ENCODE measurements at regions not wholly inside any gene's neighbourhood (a gene's known extent, or its start where the extent isn't known, plus 50 kb on each side); places are given as distances from the start of the nearest gene placed in this dataset.
"Not testable (repeated sequence)": the region's sequence is repeated elsewhere in the genome, so short reads cannot be mapped to it uniquely, and the experiment has no call there.

DNA sequence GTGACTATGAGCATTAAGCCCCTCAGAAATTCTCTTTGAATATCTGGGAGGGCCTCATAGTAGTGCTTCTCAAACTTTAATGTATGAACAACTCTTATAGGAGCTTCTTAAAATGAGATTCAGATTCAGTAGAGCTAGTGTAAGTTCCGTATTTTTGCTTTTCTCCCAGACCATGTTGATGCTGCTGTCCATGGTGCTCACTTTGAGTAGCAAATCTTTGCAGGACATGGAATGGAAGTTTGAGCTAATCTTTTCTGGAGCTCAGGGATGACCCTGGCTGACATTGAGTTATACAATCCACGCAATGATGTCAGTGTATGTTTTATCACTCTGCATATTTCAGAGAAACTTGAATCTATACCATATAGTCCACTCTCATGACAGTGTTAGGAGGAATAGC is 134.2 kb downstream of the OTOL1 start:
- Histone ChIP-seq H3K36me3 (no peaks in the 10 kb centered on the region), H3K27me3 (no peaks in the 10 kb centered on the region), H3K4me3 (no peak overlapping the region), H3K4me1 (no peaks in the 10 kb centered on the region), H3K9me3 (no peaks in the 10 kb centered on the region), H3K27ac (no peak overlapping the region)
- no peak for TF ChIP-seq POLR2A (IDR thresholded peaks at IDR 0.05)
- TF ChIP-seq, protein P1, sequence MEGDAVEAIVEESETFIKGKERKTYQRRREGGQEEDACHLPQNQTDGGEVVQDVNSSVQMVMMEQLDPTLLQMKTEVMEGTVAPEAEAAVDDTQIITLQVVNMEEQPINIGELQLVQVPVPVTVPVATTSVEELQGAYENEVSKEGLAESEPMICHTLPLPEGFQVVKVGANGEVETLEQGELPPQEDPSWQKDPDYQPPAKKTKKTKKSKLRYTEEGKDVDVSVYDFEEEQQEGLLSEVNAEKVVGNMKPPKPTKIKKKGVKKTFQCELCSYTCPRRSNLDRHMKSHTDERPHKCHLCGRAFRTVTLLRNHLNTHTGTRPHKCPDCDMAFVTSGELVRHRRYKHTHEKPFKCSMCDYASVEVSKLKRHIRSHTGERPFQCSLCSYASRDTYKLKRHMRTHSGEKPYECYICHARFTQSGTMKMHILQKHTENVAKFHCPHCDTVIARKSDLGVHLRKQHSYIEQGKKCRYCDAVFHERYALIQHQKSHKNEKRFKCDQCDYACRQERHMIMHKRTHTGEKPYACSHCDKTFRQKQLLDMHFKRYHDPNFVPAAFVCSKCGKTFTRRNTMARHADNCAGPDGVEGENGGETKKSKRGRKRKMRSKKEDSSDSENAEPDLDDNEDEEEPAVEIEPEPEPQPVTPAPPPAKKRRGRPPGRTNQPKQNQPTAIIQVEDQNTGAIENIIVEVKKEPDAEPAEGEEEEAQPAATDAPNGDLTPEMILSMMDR (IDR thresholded peaks at IDR 0.05) = no peak
- no peak for TF ChIP-seq EP300 (IDR thresholded peaks at IDR 0.05)
- WGBS, 2 donors = 38 to 49% methylated on average over 2 of the region's 2 CpGs
- DNase-seq (ENCODE audit: low spot score in 2 of 2) = no peak

DNA sequence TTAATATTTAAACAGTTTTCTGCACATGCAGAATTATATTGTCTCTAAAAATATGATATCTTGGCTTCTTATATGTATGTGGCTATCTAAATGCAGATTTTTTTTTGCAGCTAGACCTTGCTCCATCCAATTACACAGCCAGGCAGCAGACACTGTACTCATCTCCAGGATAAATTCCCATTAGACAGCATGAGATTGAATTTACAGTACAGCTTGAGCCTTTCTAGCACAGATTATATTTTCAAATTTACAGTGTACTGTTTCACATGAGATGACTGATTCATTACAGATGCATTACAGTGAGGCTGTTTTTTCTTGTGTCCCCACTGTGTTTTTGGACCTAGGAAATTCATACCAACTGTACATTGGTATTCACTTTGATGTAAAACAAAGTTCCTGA is 134.9 kb downstream of the OTOL1 start:
- H3K27me3 ChIP-seq = no peaks in the 10 kb centered on the region
- no peaks in the 10 kb centered on the region for H3K9me3 ChIP-seq
- DNase-seq (ENCODE audit: low spot score in 2 of 2) = no peak
- H3K4me1 ChIP-seq = no peaks in the 10 kb centered on the region
- TF ChIP-seq, protein P1 (IDR thresholded peaks at IDR 0.05) = no peak
- TF ChIP-seq POLR2A (IDR thresholded peaks at IDR 0.05) = no peak
- no peak for TF ChIP-seq EP300 (IDR thresholded peaks at IDR 0.05)
- no peak overlapping the region for H3K27ac ChIP-seq
- no peaks in the 10 kb centered on the region for H3K36me3 ChIP-seq
- H3K4me3 ChIP-seq = no peak overlapping the region

DNA sequence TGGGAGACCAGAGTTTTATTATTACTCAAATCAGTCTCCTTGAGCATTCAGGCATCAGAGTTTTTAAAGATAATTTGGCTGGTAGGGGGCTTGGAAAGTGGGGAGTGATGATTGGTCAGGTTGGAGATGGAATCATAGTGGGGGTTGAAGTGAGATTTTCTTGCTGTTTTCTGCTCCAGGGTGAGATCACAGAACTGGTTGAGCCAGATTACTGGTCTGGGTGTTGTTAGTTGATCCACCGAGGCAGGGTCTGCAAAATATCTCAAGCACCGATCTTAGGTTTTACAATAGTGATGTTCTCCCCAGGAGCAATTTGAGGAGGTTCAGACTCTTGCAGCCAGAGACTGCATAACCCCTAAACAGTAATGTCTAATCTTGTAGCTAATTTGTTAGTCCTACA is 141.0 kb downstream of the OTOL1 start:
- no peak for DNase-seq (ENCODE audit: low spot score in 2 of 2)
- Histone ChIP-seq H3K4me3 (no peak overlapping the region), H3K27ac (no peak overlapping the region), H3K36me3 (no peaks in the 10 kb centered on the region), H3K4me1 (no peaks in the 10 kb centered on the region), H3K27me3 (no peaks in the 10 kb centered on the region), H3K9me3 (no peaks in the 10 kb centered on the region)
- TF ChIP-seq, protein P1 (IDR thresholded peaks at IDR 0.05) = no peak
- TF ChIP-seq EP300 (IDR thresholded peaks at IDR 0.05) = no peak
- TF ChIP-seq POLR2A (IDR thresholded peaks at IDR 0.05) = no peak
- WGBS, 2 donors = 37 to 64% methylated on average over 2 of the region's 2 CpGs

DNA sequence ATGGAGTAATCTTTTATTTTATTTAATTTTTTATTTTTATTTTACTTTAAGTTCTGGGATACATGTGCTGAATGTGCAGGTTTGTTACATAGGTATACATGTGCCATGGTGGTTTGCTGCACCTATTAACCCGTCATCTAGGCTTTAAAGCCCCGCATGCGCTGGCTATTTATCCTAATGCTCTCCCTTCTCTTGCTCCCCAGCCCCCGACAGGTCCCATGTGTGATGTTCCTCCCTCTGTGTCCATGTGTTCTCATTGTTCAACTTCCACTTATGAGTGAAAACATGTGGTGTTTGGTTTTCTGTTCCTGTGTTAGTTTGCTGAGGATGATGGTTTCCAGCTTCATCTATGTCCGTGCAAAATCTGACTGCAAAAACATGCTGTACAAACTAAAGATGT is 142.5 kb downstream of the OTOL1 start:
- not testable (repeated sequence) for DNase-seq (ENCODE audit: low spot score in 2 of 2); H3K4me1 ChIP-seq; H3K9me3 ChIP-seq; H3K27me3 ChIP-seq; H3K27ac ChIP-seq; H3K4me3 ChIP-seq; H3K36me3 ChIP-seq
- 62 to 69% methylated on average over 5 of the region's 5 CpGs for WGBS, 2 donors

DNA sequence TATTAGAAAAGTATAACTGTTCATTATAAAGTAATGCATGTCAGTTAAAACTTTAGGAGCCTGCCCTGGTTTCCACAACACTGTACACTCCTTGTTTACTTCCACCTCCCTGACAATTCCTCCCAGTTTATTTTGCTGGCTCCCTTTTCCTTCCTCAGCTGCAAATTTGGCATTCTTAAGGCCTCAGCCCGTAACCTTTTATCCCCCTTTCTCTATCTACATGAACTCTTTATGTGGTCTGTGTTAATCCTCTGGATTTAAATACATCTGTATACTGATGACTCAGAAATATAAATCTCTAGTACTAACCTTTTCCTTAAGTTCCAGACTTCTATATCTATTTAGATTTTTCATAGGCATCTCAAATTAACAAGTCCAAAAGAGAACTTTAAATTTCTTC is 143.6 kb downstream of the OTOL1 start:
- no peak overlapping the region for H3K27ac ChIP-seq
- no peaks in the 10 kb centered on the region for H3K9me3 ChIP-seq
- no peaks in the 10 kb centered on the region for H3K27me3 ChIP-seq
- H3K36me3 ChIP-seq = no peaks in the 10 kb centered on the region
- peaks cover 0 to 5% (median 0%) of the 10 kb centered on the region in 4 donors for H3K4me1 ChIP-seq
- WGBS, 2 donors = 39 to 41% methylated on average over 1 of the region's 1 CpG
- no peak for DNase-seq (ENCODE audit: low spot score in 2 of 2)
- TF ChIP-seq, protein P1 (IDR thresholded peaks at IDR 0.05) = no peak
- TF ChIP-seq POLR2A (IDR thresholded peaks at IDR 0.05) (no peak), EP300 (IDR thresholded peaks at IDR 0.05) (no peak)
- no peak overlapping the region for H3K4me3 ChIP-seq

DNA sequence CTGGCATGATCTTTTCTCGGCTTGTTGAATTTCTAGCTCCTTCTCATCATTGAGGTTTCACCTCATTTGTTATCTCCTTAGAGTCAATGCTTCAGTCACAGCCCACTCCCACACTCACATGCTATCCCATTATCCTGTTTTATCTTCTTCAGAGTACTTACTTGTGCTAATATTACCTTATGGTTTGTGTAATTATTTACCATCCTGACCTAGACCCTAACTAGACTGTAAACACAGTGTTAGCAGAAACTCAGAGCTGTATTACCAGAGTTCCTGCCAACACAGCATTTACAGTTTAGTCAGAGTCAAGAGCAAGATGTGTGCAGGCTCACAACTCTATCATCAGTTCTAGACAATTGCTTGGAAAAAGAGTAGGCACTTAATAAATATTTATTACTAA is 144.7 kb downstream of the OTOL1 start:
- no peak for TF ChIP-seq EP300 (IDR thresholded peaks at IDR 0.05)
- no peak for TF ChIP-seq POLR2A (IDR thresholded peaks at IDR 0.05)
- TF ChIP-seq, protein P1 (IDR thresholded peaks at IDR 0.05) = no peak
- Histone ChIP-seq H3K27ac (no peak overlapping the region), H3K4me1 (peaks cover 0 to 6% (median 0%) of the 10 kb centered on the region in 4 donors), H3K9me3 (no peaks in the 10 kb centered on the region), H3K36me3 (no peaks in the 10 kb centered on the region), H3K4me3 (no peak overlapping the region), H3K27me3 (no peaks in the 10 kb centered on the region)
- WGBS, 2 donors = 94 to 95% methylated on average over 1 of the region's 1 CpG
- no peak for DNase-seq (ENCODE audit: low spot score in 2 of 2)

All from tibial nerve (tissue), 4 donors.